ENCODE measurements at regions not wholly inside any gene's neighbourhood (a gene's known extent, or its start where the extent isn't known, plus 50 kb on each side); places are given as distances from the start of the nearest gene placed in this dataset.

GRCh38 chr6:105759946-105760345 lies 326.2 kb upstream of the PRDM1 start:
- DNase-seq, result no peak

- no peak for DNase-seq
Measured at GRCh38 chr6:105759015-105759414, 327.1 kb upstream of the PRDM1 start.

GRCh38 chr6:105757512-105758200 lies 328.5 kb upstream of the PRDM1 start:
- peak in 1 of 14 donors; percentile 66 for DNase-seq

- no peak for DNase-seq
Measured at GRCh38 chr6:105755885-105756284, 330.3 kb upstream of the PRDM1 start.

GRCh38 chr6:105753620-105754211 lies 332.4 kb upstream of the PRDM1 start:
- DNase-seq, result peak in 1 of 14 donors; percentile 47

- DNase-seq, result no peak
Measured at GRCh38 chr6:105753207-105753606, 332.9 kb upstream of the PRDM1 start.

- DNase-seq, result no peak
Measured at GRCh38 chr6:105750089-105750488, 336.0 kb upstream of the PRDM1 start.

- no peak for DNase-seq
Measured at GRCh38 chr6:105748737-105749161, 337.4 kb upstream of the PRDM1 start.

GRCh38 chr6:105747823-105748405 lies 338.2 kb upstream of the PRDM1 start:
- no peak for DNase-seq

GRCh38 chr6:105746509-105746908 lies 339.6 kb upstream of the PRDM1 start:
- no peak for DNase-seq

- DNase-seq, result no peak
Measured at GRCh38 chr6:105746130-105746505, 340.0 kb upstream of the PRDM1 start.

GRCh38 chr6:105745464-105746129 lies 340.5 kb upstream of the PRDM1 start:
- DNase-seq, result no peak

GRCh38 chr6:105744815-105745214 lies 341.3 kb upstream of the PRDM1 start:
- no peak for DNase-seq

- DNase-seq, result no peak
Measured at GRCh38 chr6:105740946-105741645, 338.2 kb upstream of the PREP start.

- no peak for DNase-seq
Measured at GRCh38 chr6:105739764-105740163, 336.9 kb upstream of the PREP start.

- DNase-seq, result no peak
Measured at GRCh38 chr6:105733556-105734162, 330.8 kb upstream of the PREP start.

GRCh38 chr6:105728995-105729394 lies 326.1 kb upstream of the PREP start:
- no peak for DNase-seq

- DNase-seq, result no peak
Measured at GRCh38 chr6:105726902-105727655, 324.2 kb upstream of the PREP start.

- DNase-seq, result no peak
Measured at GRCh38 chr6:105714846-105715245, 312.0 kb upstream of the PREP start.

- no peak for DNase-seq
Measured at GRCh38 chr6:105713474-105714118, 310.7 kb upstream of the PREP start.

- DNase-seq, result no peak
Measured at GRCh38 chr6:105711216-105711615, 308.3 kb upstream of the PREP start.
